Hepatocyte (in vitro differentiated cells): ENCODE measurements at regions not wholly inside any gene's neighbourhood (a gene's known extent, or its start where the extent isn't known, plus 50 kb on each side); places are given as distances from the start of the nearest gene placed in this dataset.

Experiments
- EZH2 ChIP-seq: fragments of 200-600 bp; sonication (generic); IDR thresholded peaks from 2 replicates; pipeline ENCODE4 v1.6.1; 2016; ENCODE audit warnings: antibody characterized with exemption, mild to moderate bottlenecking, borderline replicate concordance
- TF ChIP-seq, protein P1 (sequence below): fragments of 200-600 bp; sonication (generic); IDR thresholded peaks from 2 replicates; pipeline ENCODE4 v1.5.1; 2016; ENCODE audit warnings: antibody characterized with exemption, mild to moderate bottlenecking; ENCODE audit not compliant: poor library complexity

DNA sequence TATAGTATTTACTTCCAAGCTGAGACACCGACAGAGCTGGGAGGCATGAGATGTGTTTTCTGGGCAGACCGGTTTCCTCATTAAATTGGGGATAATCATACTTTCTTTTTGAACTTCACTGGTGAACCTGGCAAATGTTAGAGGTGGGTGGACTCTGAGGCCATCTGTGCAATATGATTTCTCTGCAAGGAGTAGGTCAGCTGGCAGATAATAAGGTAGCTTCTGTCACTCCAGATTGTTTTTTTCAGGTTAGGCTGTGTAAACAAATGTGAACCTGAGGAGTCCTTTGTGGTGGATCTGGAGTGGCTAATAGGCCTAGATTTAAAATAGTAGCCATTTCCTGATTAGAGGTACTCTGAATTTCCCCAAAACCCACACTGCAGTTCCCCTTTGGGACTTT, 75.4 kb upstream of the S1PR3 start:
- no peak for TF ChIP-seq EZH2
- TF ChIP-seq, protein P1, sequence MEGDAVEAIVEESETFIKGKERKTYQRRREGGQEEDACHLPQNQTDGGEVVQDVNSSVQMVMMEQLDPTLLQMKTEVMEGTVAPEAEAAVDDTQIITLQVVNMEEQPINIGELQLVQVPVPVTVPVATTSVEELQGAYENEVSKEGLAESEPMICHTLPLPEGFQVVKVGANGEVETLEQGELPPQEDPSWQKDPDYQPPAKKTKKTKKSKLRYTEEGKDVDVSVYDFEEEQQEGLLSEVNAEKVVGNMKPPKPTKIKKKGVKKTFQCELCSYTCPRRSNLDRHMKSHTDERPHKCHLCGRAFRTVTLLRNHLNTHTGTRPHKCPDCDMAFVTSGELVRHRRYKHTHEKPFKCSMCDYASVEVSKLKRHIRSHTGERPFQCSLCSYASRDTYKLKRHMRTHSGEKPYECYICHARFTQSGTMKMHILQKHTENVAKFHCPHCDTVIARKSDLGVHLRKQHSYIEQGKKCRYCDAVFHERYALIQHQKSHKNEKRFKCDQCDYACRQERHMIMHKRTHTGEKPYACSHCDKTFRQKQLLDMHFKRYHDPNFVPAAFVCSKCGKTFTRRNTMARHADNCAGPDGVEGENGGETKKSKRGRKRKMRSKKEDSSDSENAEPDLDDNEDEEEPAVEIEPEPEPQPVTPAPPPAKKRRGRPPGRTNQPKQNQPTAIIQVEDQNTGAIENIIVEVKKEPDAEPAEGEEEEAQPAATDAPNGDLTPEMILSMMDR = no peak
